PC-3 (cell line): ENCODE measurements at regions not wholly inside any gene's neighbourhood (a gene's known extent, or its start where the extent isn't known, plus 50 kb on each side); places are given as distances from the start of the nearest gene placed in this dataset.

Experiments
- ATAC-seq: fragments of 200-7000 bp; cut with Tn5 transposase; 2 replicates; pipeline ENCODE4 v1.9.1; 2020; ENCODE audit warnings: mild to moderate bottlenecking, moderate library complexity
- BruUV-seq: library from RNA; stranded (reverse); fragments of 400-500 nt; replicated peaks from 2 replicates; lab custom pipeline; 2021; lab: Mats Ljungman, UMichigan
- CTCF ChIA-PET: fragments of 300-600 bp; sonication (Branson Sonifier 250); formaldehyde crosslinking; loops from one replicate; lab custom pipeline; 2022; ENCODE audit warnings: antibody characterized with exemption; lab: Charles Lee
- POLR2A ChIA-PET: fragments of 300-600 bp; sonication (Branson Sonifier 250); formaldehyde crosslinking; loops from one replicate; lab custom pipeline; 2022; ENCODE audit warnings: antibody characterized with exemption; ENCODE audit not compliant: unreplicated experiment; lab: Charles Lee
- DNase-seq: peaks from one replicate; pipeline ENCODE4 v3.0.0-alpha.2; 2015
- H2AFZ ChIP-seq: fragments of 300-600 bp; sonication (generic); 2 replicates; pipeline ENCODE4 v1.6.0; 2016; ENCODE audit warnings: antibody characterized with exemption, low read length
- H3F3A ChIP-seq: fragments of 300-600 bp; sonication (generic); one replicate; pipeline ENCODE4 v1.6.0; 2017; ENCODE audit warnings: antibody characterized with exemption, low read length, control low read depth, mild to moderate bottlenecking; ENCODE audit not compliant: unreplicated experiment
- H3K27ac ChIP-seq: fragments of 300-600 bp; sonication (generic); 2 replicates; pipeline ENCODE4 v1.5.1; 2016; ENCODE audit warnings: mild to moderate bottlenecking, low read length
- H3K27me3 ChIP-seq: fragments of 300-600 bp; sonication (generic); 2 replicates; pipeline ENCODE4 v1.6.1; 2016; ENCODE audit warnings: low read length, mixed read lengths
- H3K36me3 ChIP-seq: fragments of 300-600 bp; sonication (generic); 2 replicates; pipeline ENCODE4 v1.6.1; 2016; ENCODE audit warnings: low read depth, mixed run types, low read length, mixed read lengths
- H3K4me1 ChIP-seq: fragments of 300-600 bp; sonication (generic); 2 replicates; pipeline ENCODE4 v1.5.1; 2016; ENCODE audit warnings: low read length; ENCODE audit not compliant: insufficient read depth
- H3K4me2 ChIP-seq: fragments of 300-600 bp; sonication (generic); 2 replicates; pipeline ENCODE4 v1.6.0; 2016; ENCODE audit warnings: low read length
- H3K4me3 ChIP-seq: fragments of 300-600 bp; sonication (generic); 2 replicates; pipeline ENCODE4 v1.5.1; 2016; ENCODE audit warnings: mild to moderate bottlenecking, low read length, mixed read lengths
- H3K79me2 ChIP-seq: fragments of 300-600 bp; sonication (generic); 2 replicates; pipeline ENCODE4 v1.6.1; 2017; ENCODE audit warnings: low read length, mixed read lengths
- H3K9ac ChIP-seq: fragments of 300-600 bp; sonication (generic); 2 replicates; pipeline ENCODE4 v1.6.0; 2016; ENCODE audit warnings: mild to moderate bottlenecking, low read length
- H3K9me2 ChIP-seq: fragments of 300-600 bp; sonication (generic); replicated peaks from 2 replicates; pipeline ENCODE4 v1.6.1; 2016; ENCODE audit warnings: mixed run types, low read length, mixed read lengths
- H3K9me3 ChIP-seq: fragments of 300-600 bp; sonication (generic); 2 replicates; pipeline ENCODE4 v1.6.1; 2016; ENCODE audit warnings: low read length, mixed read lengths
- H4K20me1 ChIP-seq: fragments of 300-600 bp; sonication (generic); 2 replicates; pipeline ENCODE4 v1.6.1; 2016; ENCODE audit warnings: low read length, mixed read lengths
- EZH2 ChIP-seq: fragments of 300-600 bp; sonication (generic); IDR thresholded peaks from one replicate; pipeline ENCODE4 v1.6.1; 2017; ENCODE audit warnings: antibody characterized with exemption, mild to moderate bottlenecking, low read length; ENCODE audit not compliant: unreplicated experiment
- EZH2phosphoT487 ChIP-seq: fragments of 300-600 bp; sonication (generic); IDR thresholded peaks from 2 replicates; pipeline ENCODE4 v1.6.1; 2018; ENCODE audit warnings: mild to moderate bottlenecking, antibody characterized with exemption, low read length, borderline replicate concordance
- intact Hi-C: fragments of 100-400 bp; cut with micrococcal nuclease; formaldehyde crosslinking; loops from 2 replicates; pipeline ENCODE4 v1.9.0; 2023
- TF ChIP-seq, protein P1 (sequence below): fragments of 300-600 bp; sonication (generic); conservative IDR thresholded peaks from 2 replicates; pipeline ENCODE4 v1.5.1; 2017; ENCODE audit warnings: antibody characterized with exemption, low read depth, mild to moderate bottlenecking, low read length

DNA sequence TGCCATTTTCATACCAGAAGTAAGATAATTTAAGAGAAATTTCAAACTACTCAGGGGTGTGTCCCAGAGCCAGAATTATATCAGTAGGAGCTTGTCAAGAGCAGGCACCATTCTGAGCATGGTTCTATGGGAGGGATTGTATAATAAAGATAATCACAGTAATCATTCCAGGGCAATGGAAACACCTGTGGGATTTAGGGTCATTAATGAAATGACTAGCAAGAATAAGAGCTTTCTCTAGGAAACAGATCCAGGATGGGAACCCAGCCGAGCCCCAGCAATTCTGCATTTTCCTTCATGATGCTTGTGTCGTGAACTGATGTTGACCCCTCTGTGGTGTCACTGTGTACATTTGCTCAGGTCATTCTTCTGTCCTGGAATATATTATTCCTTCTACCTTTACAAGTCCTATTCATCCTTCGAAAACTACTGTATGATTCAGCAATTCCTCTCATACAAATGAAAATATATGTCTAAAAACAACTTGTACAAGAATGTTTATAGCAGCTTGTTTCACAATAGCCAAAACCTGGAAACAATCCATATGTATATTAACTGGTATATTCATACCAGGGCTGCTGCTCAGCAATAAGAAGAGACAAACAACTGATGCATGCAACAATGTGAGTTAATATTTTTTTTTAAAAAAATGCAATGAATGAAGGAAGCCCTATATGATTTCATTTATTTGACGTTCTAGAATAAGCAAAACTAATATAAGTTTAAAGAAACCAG, 687.8 kb upstream of the KLHL29 start:
- TF ChIP-seq, protein P1, sequence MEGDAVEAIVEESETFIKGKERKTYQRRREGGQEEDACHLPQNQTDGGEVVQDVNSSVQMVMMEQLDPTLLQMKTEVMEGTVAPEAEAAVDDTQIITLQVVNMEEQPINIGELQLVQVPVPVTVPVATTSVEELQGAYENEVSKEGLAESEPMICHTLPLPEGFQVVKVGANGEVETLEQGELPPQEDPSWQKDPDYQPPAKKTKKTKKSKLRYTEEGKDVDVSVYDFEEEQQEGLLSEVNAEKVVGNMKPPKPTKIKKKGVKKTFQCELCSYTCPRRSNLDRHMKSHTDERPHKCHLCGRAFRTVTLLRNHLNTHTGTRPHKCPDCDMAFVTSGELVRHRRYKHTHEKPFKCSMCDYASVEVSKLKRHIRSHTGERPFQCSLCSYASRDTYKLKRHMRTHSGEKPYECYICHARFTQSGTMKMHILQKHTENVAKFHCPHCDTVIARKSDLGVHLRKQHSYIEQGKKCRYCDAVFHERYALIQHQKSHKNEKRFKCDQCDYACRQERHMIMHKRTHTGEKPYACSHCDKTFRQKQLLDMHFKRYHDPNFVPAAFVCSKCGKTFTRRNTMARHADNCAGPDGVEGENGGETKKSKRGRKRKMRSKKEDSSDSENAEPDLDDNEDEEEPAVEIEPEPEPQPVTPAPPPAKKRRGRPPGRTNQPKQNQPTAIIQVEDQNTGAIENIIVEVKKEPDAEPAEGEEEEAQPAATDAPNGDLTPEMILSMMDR, result no peak
- TF ChIP-seq EZH2 (no peak), EZH2phosphoT487 (no peak)
- Histone ChIP-seq H3K9me3 (peaks cover 8% of the 10 kb centered on the region; the same call in 1 of the 2 replicates), H3F3A (no peaks in the 10 kb centered on the region), H3K79me2 (no peaks in the 10 kb centered on the region), H3K9ac (no peak overlapping the region), H4K20me1 (no peaks in the 10 kb centered on the region), H2AFZ (no peak overlapping the region), H3K4me3 (no peak overlapping the region), H3K4me2 (no peak overlapping the region), H3K4me1 (no peaks in the 10 kb centered on the region), H3K9me2 (no peaks in the 10 kb centered on the region), H3K27ac (no peak overlapping the region), H3K27me3 (no peaks in the 10 kb centered on the region), H3K36me3 (no peaks in the 10 kb centered on the region)
- ATAC-seq (no peak), DNase-seq (no peak)
- ChIA-PET CTCF (no interaction called here), POLR2A (no interaction called here)
- BruUV-seq, result no TSS peak
- intact Hi-C loops, result no loop called here

DNA sequence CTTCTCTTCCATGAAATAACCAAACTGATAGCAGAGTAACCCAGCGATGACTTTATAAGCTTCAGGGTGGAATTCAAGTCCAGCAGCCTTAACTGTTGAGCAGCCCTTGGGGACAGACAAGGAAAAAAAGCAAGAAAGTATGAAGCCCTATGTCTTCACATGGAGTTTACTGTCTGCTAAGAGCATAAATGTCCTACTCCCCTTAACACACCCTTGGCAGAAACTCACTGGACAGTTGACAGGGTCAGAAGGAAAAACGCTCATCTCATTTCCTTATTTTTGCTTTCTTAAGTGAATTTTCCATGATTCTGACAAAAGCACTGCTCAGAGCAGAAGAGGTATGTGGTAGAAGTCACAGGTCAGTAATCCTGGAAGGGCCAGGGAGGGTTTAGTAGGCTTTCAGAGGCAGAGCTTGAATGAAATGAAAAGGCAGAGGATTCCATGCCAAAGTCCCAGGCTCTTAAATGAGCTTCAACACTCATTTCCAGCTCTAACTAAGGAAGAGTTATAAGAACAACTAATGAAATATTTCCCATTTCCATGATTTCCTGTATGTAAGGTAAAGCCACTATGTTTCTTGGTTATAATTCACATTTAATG, 683.3 kb upstream of the KLHL29 start:
- H3K36me3 ChIP-seq, result no peaks in the 10 kb centered on the region
- H3K27me3 ChIP-seq, result no peaks in the 10 kb centered on the region
- H3K27ac ChIP-seq, result no peak overlapping the region
- peaks cover 3% of the 10 kb centered on the region; the same call in 1 of the 2 replicates for H3K9me3 ChIP-seq
- ATAC-seq (no peak), DNase-seq (no peak)
- no peak overlapping the region for H3K4me3 ChIP-seq
- no peak overlapping the region for H2AFZ ChIP-seq
- no peaks in the 10 kb centered on the region for H3K79me2 ChIP-seq
- H3K4me1 ChIP-seq, result no peaks in the 10 kb centered on the region
- H3F3A ChIP-seq, result no peaks in the 10 kb centered on the region
- ChIA-PET CTCF (no interaction called here), POLR2A (no interaction called here)
- H3K9me2 ChIP-seq, result no peaks in the 10 kb centered on the region
- H4K20me1 ChIP-seq, result no peaks in the 10 kb centered on the region
- H3K4me2 ChIP-seq, result no peak overlapping the region
- no peak overlapping the region for H3K9ac ChIP-seq
- BruUV-seq, result no TSS peak
- TF ChIP-seq EZH2phosphoT487, result no peak
- TF ChIP-seq, protein P1, result no peak
- TF ChIP-seq EZH2, result no peak
- intact Hi-C loops, result no loop called here

DNA sequence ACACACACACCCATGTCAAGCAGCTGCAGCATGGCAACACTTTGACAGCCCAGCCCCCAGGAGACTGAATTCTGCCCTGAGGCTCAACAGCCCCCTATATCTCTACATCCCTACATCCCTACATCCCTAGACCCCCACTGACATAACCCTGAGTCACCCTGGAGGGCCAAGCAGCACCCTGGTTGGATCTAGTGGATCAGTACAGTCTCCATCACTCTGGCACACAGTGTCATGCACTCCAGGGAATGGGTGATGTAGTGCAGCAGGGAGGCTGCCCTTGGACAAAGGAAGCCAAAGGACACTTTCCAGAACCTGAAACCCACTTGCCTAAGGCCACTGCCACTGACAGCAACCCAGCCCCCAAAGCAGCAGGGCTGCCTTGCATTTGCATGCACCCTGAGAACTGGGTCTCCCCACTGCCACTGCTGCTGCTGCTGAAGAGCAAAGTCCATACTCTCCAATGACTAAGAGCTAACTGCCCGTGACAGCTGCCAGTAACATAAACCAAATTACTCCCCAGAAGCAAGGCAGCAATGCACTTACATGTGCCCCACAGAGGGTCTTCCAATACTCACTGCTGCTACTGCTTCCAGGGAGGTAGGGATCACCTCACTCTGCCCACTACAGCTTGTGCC, 681.6 kb upstream of the KLHL29 start:
- H2AFZ ChIP-seq, result no peak overlapping the region
- no peak overlapping the region for H3K27ac ChIP-seq
- no peaks in the 10 kb centered on the region for H3F3A ChIP-seq
- no TSS peak for BruUV-seq
- H3K79me2 ChIP-seq, result no peaks in the 10 kb centered on the region
- H3K9ac ChIP-seq, result no peak overlapping the region
- H3K9me3 ChIP-seq, result peaks cover 3% of the 10 kb centered on the region; the same call in 1 of the 2 replicates
- H3K4me1 ChIP-seq, result no peaks in the 10 kb centered on the region
- TF ChIP-seq EZH2 (no peak), EZH2phosphoT487 (no peak)
- TF ChIP-seq, protein P1, result no peak
- H3K36me3 ChIP-seq, result no peaks in the 10 kb centered on the region
- no peak for ATAC-seq
- H4K20me1 ChIP-seq, result no peaks in the 10 kb centered on the region
- no peak overlapping the region for H3K4me3 ChIP-seq
- no peak for DNase-seq
- H3K4me2 ChIP-seq, result no peak overlapping the region
- H3K27me3 ChIP-seq, result no peaks in the 10 kb centered on the region
- no peaks in the 10 kb centered on the region for H3K9me2 ChIP-seq
- intact Hi-C loops, result no loop called here
- ChIA-PET POLR2A (no interaction called here), CTCF (no interaction called here)
